ENCODE measurements at regions not wholly inside any gene's neighbourhood (a gene's known extent, or its start where the extent isn't known, plus 50 kb on each side); places are given as distances from the start of the nearest gene placed in this dataset.

GRCh38 chr12:18827913-18828312 is 90.0 kb downstream of the CAPZA3 start:
- no peak for TF ChIP-seq CTCF (IDR thresholded peaks at IDR 0.05)
- no peak for TF ChIP-seq POLR2A (IDR thresholded peaks at IDR 0.05)
- no peak for TF ChIP-seq POLR2AphosphoS5 (IDR thresholded peaks at IDR 0.05)
- no peak for TF ChIP-seq EP300 (IDR thresholded peaks at IDR 0.05)

All from stomach (tissue), 4 donors.